HepG2 (cell line): ENCODE measurements at regions not wholly inside any gene's neighbourhood (a gene's known extent, or its start where the extent isn't known, plus 50 kb on each side); places are given as distances from the start of the nearest gene placed in this dataset.
A peak's percentile ranks its signal among the peaks of the same experiment; 100 is the strongest.

Experiments used
- ATAC-seq: fragments of 200-7000 bp; cut with Tn5 transposase; 3 replicates; pipeline ENCODE4 v1.9.1; 2020; ENCODE audit warnings: mild to moderate bottlenecking, moderate library complexity
- BruUV-seq: library from RNA; stranded (reverse); fragments of 400-500 nt; replicated peaks from 2 replicates; lab custom pipeline; 2021; lab: Mats Ljungman, UMichigan
- CTCF ChIA-PET: fragments of 300-600 bp; formaldehyde crosslinking; extraction: SDS; loops from one replicate; lab custom pipeline; 2021; ENCODE audit warnings: low total read pairs, inconsistent platforms, low intra/inter-chr PET ratio; lab: Yijun Ruan, JAX
- POLR2A ChIA-PET: fragments of 350-600 bp; sonication (Branson Sonifier 250); formaldehyde crosslinking; loops from one replicate; lab custom pipeline; 2020; ENCODE audit warnings: antibody characterized with exemption, inconsistent platforms; lab: Yijun Ruan, JAX
- DNase-seq: peaks from one replicate; pipeline ENCODE4 v3.0.0-alpha.2; 2015; ENCODE audit warnings: low spot score
- FAIRE-seq: peaks from 3 replicates; lab custom pipeline; 2011; peaks lifted over from hg19 to GRCh38; lab: Jason Lieb, UNC
- H2AFZ ChIP-seq: one replicate; pipeline ENCODE4 v1.6.1; 2011; ENCODE audit warnings: low read length, inconsistent platforms
- H3K27ac ChIP-seq: fragments of 300-600 bp; 3 replicates; pipeline ENCODE4 v1.8.0; 2011; ENCODE audit warnings: mixed run types, mild to moderate bottlenecking, mixed read lengths, low read length, inconsistent platforms; ENCODE audit not compliant: insufficient read depth; ENCODE audit errors: extremely low read length
- H3K27me3 ChIP-seq, 2 experiments: fragments of 200-600 bp in 1 of 2; 2 replicates in 1 of 2; 3 replicates in 1 of 2; pipeline versions ENCODE4 v1.6.0 to v1.8.0; 2011; ENCODE audit warnings: low read length in 2 of 2, mild to moderate bottlenecking in 2 of 2, moderate library complexity in 2 of 2, inconsistent platforms in 1 of 2; ENCODE audit not compliant: insufficient read depth in 2 of 2, control insufficient read depth in 1 of 2
- H3K36me3 ChIP-seq, 2 experiments: fragments of 200-600 bp in 1 of 2; replicated peaks in 1 of 2; 2 replicates in 1 of 2; 3 replicates in 1 of 2; pipeline versions ENCODE4 v1.5.1 to v1.8.0; 2011; ENCODE audit warnings: low read length in 2 of 2, inconsistent platforms in 1 of 2; ENCODE audit not compliant: insufficient read depth in 2 of 2, control insufficient read depth in 1 of 2
- H3K4me1 ChIP-seq: 2 replicates; pipeline ENCODE4 v1.5.1; 2012; ENCODE audit warnings: low read length, inconsistent platforms; ENCODE audit not compliant: insufficient read depth
- H3K4me2 ChIP-seq: 2 replicates; pipeline ENCODE4 v1.6.0; 2011; ENCODE audit warnings: low read depth, low read length, inconsistent platforms
- H3K4me3 ChIP-seq, 3 experiments: fragments of 200-600 bp in 1 of 3; sonication (generic), shearing (Covaris generic) in 1 of 3; replicated peaks in 1 of 3; 2 replicates each; pipeline ENCODE4 v1.5.1; 2011 to 2016; ENCODE audit warnings: low read length in 3 of 3, inconsistent platforms in 2 of 3, low read depth in 2 of 3, mild to moderate bottlenecking in 2 of 3, control low read depth in 1 of 3, mixed read lengths in 1 of 3; ENCODE audit not compliant: insufficient read depth in 1 of 3
- H3K79me2 ChIP-seq: one replicate; pipeline ENCODE4 v1.6.1; 2011; ENCODE audit warnings: low read length, inconsistent platforms; ENCODE audit not compliant: insufficient read depth
- H3K9ac ChIP-seq: 2 replicates; pipeline ENCODE4 v1.6.0; 2011; ENCODE audit warnings: mild to moderate bottlenecking, low read depth, low read length, inconsistent platforms; ENCODE audit not compliant: insufficient read depth
- H3K9me3 ChIP-seq: 2 replicates; pipeline ENCODE4 v1.5.1; 2012; ENCODE audit warnings: mild to moderate bottlenecking, low read length
- H4K20me1 ChIP-seq: 2 replicates; pipeline ENCODE4 v1.6.0; 2011; ENCODE audit warnings: inconsistent platforms, mild to moderate bottlenecking, low read length, moderate library complexity; ENCODE audit not compliant: insufficient read depth
- AGO1 ChIP-seq: fragments of 200-400 bp; formaldehyde crosslinking; IDR thresholded peaks from 2 replicates; pipeline ENCODE4 v1.6.1; 2017; ENCODE audit warnings: mild to moderate bottlenecking, low read depth, low read length, moderate library complexity; ENCODE audit not compliant: poor library complexity, severe bottlenecking
- BCL6 ChIP-seq: IDR thresholded peaks from 2 replicates; pipeline ENCODE4 v1.6.1; 2016; ENCODE audit warnings: missing genetic modification reagents, missing compliant biosample characterization
- DZIP1 ChIP-seq: sonication (generic); formaldehyde crosslinking; IDR thresholded peaks from 2 replicates; pipeline ENCODE4 v1.5.0; 2020; ENCODE audit warnings: mild to moderate bottlenecking, missing genetic modification reagents
- GFI1 ChIP-seq: sonication (generic); formaldehyde crosslinking; IDR thresholded peaks from 2 replicates; pipeline ENCODE4 v1.5.0; 2020; ENCODE audit warnings: missing genetic modification reagents, mild to moderate bottlenecking, borderline replicate concordance
- MTA1 ChIP-seq: sonication (generic); formaldehyde crosslinking; IDR thresholded peaks from 2 replicates; pipeline ENCODE4 v1.4.0; 2020; ENCODE audit warnings: missing genetic modification reagents, mild to moderate bottlenecking, borderline replicate concordance
- MYC ChIP-seq: sonication (generic); formaldehyde crosslinking; IDR thresholded peaks from 2 replicates; pipeline ENCODE4 v1.9.0; 2021; ENCODE audit warnings: missing genetic modification reagents, borderline replicate concordance
- NAIF1 ChIP-seq: sonication (generic); formaldehyde crosslinking; IDR thresholded peaks from 2 replicates; pipeline ENCODE4 v1.5.0; 2020; ENCODE audit warnings: mild to moderate bottlenecking, missing genetic modification reagents, borderline replicate concordance
- SMYD3 ChIP-seq: sonication (generic); formaldehyde crosslinking; IDR thresholded peaks from 2 replicates; pipeline ENCODE4 v1.8.1; 2023; ENCODE audit warnings: mild to moderate bottlenecking, missing genetic modification reagents
- WGBS: methylation state at CpG from one replicate; pipeline ENCODE4 v1.1.6; 2017; ENCODE audit warnings: low lambda C conversion rate; 5-methylcytosine and 5-hydroxymethylcytosine counted together
- in situ Hi-C: cut with HindIII; loops from 2 replicates; pipeline ENCODE4 v1.10.0; 2017; ENCODE audit warnings: low pct_unique_long_range_greater_than_20kb; ENCODE audit not compliant: extremely low pct_ligation_motif_present
- intact Hi-C: fragments of 100-400 bp; cut with micrococcal nuclease; formaldehyde crosslinking; loops from one replicate; pipeline ENCODE4 v1.10.0; 2022; ENCODE audit not compliant: unreplicated experiment
- TF ChIP-seq, protein P1 (sequence below): sonication (generic); formaldehyde crosslinking; IDR thresholded peaks from 2 replicates; pipeline ENCODE4 v1.4.0; 2020; ENCODE audit warnings: mild to moderate bottlenecking, missing genetic modification reagents
- TF ChIP-seq, protein P2 (sequence below): IDR thresholded peaks from 2 replicates; pipeline ENCODE4 v1.6.1; 2016; ENCODE audit warnings: mild to moderate bottlenecking, missing biosample characterization, missing genetic modification reagents

GRCh38 chr2:224174521-224174920 is 135.4 kb upstream of the SERPINE2 start:
- H3K79me2 ChIP-seq: no peaks in the 10 kb centered on the region
- no peak for DNase-seq
- no peaks in the 10 kb centered on the region for H4K20me1 ChIP-seq
- TF ChIP-seq SMYD3 (CRISPR knock-in tag): no peak
- no peak for TF ChIP-seq AGO1
- TF ChIP-seq MTA1 (CRISPR knock-in tag): no peak
- TF ChIP-seq, protein P1, sequence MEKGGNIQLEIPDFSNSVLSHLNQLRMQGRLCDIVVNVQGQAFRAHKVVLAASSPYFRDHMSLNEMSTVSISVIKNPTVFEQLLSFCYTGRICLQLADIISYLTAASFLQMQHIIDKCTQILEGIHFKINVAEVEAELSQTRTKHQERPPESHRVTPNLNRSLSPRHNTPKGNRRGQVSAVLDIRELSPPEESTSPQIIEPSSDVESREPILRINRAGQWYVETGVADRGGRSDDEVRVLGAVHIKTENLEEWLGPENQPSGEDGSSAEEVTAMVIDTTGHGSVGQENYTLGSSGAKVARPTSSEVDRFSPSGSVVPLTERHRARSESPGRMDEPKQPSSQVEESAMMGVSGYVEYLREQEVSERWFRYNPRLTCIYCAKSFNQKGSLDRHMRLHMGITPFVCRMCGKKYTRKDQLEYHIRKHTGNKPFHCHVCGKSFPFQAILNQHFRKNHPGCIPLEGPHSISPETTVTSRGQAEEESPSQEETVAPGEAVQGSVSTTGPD: no peak
- TF ChIP-seq NAIF1: no peak
- TF ChIP-seq, protein P2, sequence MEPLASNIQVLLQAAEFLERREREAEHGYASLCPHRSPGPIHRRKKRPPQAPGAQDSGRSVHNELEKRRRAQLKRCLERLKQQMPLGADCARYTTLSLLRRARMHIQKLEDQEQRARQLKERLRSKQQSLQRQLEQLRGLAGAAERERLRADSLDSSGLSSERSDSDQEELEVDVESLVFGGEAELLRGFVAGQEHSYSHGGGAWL: no peak
- TF ChIP-seq GFI1 (CRISPR knock-in tag): no peak
- no peak for TF ChIP-seq BCL6
- TF ChIP-seq DZIP1 (CRISPR knock-in tag): no peak
- TF ChIP-seq MYC (CRISPR knock-in tag): no peak
- no peak overlapping the region for H3K4me3 ChIP-seq
- H3K9me3 ChIP-seq: no peaks in the 10 kb centered on the region
- WGBS: 2% methylated on average over 1 of the region's 1 CpG
- H3K9ac ChIP-seq: no peak overlapping the region
- in situ Hi-C loops (no loop called here), intact Hi-C loops (loop anchor here (2.0 to 10.0 kb wide), 2 partner anchors 46 to 100 kb away; no protein-coding TSS in a partner anchor)
- BruUV-seq: no TSS peak
- no peak for ATAC-seq
- no peak overlapping the region; the same call in 1 of the 2 replicates for H3K4me2 ChIP-seq
- peaks cover 2 to 22% of the 10 kb centered on the region in 2 experiments; a peak in 3 of 5 replicates for H3K27me3 ChIP-seq
- H3K4me1 ChIP-seq: peaks cover 15% of the 10 kb centered on the region
- no peak overlapping the region for H3K27ac ChIP-seq
- no peaks in the 10 kb centered on the region for H3K36me3 ChIP-seq
- peak overlapping the region; percentile 65 for H2AFZ ChIP-seq
- ChIA-PET POLR2A (interaction anchor here (0.7 kb wide), 1 partner anchor 29 kb away, joined by 3 read pairs; no protein-coding TSS in a partner anchor), CTCF (no interaction called here)
- FAIRE-seq: no peak
